GM18870 (cell line): ENCODE measurements at regions not wholly inside any gene's neighbourhood (a gene's known extent, or its start where the extent isn't known, plus 50 kb on each side); places are given as distances from the start of the nearest gene placed in this dataset.
"Not testable (repeated sequence)": the region's sequence is repeated elsewhere in the genome, so short reads cannot be mapped to it uniquely, and the experiment has no call there.

Experiments used
- ATAC-seq: cut with Tn5 transposase; IDR thresholded peaks from one replicate; pipeline ENCODE4 v1.9.1; 2021; ENCODE audit warnings: moderate library complexity; ENCODE audit not compliant: unreplicated experiment

- no peak for ATAC-seq
Observed at GRCh38 chr10:2812631-2813030, 254.7 kb upstream of the PFKP start.

GRCh38 chr10:2800178-2800577 is 267.2 kb upstream of the PFKP start:
- ATAC-seq: no peak

DNA sequence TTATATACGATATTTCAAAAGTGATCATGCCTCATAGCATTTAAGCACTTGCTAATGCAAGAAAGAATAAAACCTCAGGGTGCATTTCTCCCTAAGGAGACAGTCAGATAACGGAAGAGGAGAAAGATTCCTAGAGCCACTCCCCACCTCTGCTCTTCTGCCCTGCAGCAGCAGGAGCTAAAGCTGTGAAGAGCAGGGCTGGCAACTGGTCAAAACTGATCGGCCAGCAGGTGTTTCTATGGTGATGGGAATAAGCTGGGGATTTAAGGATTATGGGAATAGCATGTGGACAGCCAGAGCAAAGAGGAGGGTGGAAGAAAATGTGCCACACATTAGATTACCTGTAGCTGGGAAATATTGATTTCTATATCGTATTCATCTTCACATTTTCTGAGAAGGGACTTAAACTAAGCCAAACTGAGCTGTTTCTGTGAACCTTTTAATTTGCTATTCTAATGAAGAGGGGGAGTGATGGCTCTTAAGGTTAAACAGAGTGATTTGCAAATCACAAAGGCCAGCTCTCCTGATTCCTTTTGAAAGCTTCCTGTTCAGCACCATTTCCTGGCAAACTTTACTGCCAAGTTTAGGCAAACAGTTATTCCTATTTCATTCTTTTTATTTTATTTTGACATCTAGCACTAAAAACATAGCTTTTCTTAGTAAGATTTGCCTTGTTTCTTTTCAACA is 268.9 kb upstream of the PFKP start:
- ATAC-seq: no peak

GRCh38 chr10:2791774-2792443 is 275.4 kb upstream of the PFKP start:
- peak; percentile 97 for ATAC-seq

- no peak for ATAC-seq
Observed at GRCh38 chr10:2790396-2791188, 276.8 kb upstream of the PFKP start.

DNA sequence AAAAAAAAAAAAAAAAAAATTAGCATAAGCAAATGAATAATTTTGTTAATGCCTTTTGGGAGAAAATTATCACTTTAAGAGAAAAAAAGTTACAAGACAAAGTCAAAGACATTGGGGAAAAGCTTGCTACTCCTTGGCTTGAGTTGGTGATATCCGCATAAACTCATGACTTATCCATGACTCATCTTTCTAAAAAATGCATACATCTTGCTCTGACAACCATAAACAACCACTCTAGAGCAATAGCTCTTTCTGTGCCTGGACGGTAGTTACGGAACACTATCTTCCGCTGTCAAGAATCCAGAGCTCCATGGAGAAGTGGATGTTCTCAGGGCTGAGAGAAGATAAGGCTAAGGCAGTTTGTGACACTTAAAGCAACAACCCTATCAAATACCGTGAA is 281.1 kb upstream of the PFKP start:
- no peak for ATAC-seq

GRCh38 chr10:2784766-2785165 is 282.6 kb upstream of the PFKP start:
- no peak for ATAC-seq

DNA sequence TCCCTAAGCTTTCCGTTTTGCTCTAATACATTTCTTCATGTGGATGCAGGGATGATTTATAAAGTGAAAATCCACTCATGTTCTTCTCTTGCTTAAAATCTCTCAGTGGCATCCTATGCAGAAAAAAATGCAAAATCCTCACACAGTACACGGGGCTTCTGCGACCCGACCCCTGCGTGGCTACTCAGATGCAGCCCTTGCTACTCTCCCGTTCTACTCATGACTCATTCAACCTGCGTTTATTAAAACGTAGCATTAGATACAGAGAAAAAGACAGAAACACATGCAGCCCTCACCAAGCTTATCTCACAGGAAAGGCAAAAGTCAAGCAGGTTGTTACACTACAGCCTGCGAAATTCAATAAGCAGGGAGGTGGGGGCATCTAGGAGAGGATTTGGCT is 284.4 kb upstream of the PFKP start:
- no peak for ATAC-seq

DNA sequence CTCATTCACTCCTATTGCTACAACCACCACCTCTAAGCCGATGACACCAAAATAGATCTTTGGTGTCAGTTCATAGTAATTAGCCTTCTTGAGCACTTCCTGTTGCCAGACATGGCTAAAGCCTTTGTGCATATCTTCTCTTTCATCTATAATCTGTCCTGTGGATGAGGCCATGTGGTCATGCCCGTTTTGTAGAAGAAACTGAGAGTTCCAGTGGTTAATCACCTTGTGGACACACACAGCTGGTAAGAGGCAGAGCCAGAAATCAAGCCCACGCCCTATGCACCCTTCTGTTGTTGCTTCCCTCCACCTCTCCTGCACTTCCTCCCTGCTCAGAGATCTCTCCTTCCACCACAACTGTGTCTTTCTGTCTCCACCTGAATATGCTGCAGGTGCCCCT is 285.1 kb upstream of the PFKP start:
- ATAC-seq: no peak

- no peak for ATAC-seq
Observed at GRCh38 chr10:2777666-2778355, 289.5 kb upstream of the PFKP start.

DNA sequence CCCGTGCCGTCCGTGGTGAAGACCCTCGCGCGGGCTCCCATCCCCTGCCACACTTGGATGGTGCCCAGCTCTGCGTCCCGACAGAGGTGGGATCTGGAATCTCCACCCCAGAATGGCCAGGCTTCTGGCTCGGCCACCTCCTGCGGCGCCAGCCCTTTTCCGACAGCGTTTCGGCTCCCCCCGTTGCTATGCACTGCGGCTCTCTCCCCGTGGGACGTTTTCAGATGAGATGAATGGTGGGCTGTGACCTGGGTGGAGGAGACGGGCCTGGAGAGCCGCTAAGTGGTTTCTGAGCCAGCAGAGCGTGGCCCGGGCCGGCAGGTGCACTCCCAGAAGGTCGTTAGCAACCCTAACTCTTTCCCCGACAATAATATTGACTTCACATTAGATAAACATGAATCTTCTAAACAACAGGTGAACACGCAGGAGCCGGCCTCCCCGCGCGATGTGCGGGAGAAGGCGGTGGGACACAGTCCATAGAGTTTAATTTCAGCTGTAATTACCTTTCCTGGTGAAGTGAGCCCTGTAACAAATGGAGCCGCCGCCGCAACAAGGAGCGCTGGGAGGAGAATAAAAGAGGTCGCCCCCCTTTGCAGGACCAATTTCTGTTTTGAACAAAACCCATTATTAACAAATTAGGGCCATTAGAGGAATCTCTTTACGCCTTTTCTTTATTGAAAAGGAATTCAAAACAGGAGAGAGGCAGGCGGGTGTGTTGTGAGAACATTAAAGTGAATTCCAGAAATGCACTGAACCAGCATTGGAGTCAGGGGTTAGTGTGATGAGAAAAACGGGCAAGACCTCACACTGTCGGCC is 294.3 kb upstream of the PFKP start:
- ATAC-seq: no peak

DNA sequence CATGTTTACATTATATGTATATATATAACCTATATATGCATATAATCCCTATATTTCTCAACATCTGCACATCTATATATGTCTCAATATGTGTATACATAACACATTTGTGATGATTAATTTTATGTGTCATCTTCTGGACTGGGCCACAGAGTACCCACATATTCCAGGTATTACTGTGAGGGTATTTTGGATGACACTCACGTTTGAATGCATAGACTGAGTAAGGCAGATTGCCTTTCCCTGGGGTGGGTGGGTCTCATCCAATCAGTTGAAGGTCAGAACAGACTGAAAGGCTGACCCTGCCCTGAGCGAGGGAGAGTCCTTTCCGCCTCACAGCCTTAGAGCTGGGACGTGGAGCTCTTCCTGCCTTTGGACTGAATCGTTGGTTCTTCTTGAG is 295.2 kb upstream of the PFKP start:
- no peak for ATAC-seq

- ATAC-seq: not testable (repeated sequence)
Observed at GRCh38 chr10:2767293-2767692, 300.1 kb upstream of the PFKP start.

DNA sequence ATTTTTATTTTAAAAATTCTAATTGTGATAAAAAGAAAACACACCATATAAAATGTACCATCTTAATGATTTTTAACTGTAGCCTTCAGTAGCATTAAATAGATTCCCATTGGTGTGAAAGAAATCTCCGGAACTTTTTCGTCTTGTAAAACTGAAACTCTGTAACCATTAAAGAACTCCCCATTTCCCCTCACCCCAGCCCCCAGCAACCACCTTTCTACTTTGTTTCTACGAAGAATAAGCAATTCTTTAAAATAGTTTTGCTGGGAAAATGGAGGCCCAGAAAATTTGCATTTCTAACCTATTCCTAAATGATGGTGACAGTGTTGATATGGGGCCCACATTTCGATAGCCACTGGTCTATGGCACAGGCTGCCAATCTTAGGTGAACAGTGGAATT is 305.4 kb upstream of the PFKP start:
- ATAC-seq: no peak

DNA sequence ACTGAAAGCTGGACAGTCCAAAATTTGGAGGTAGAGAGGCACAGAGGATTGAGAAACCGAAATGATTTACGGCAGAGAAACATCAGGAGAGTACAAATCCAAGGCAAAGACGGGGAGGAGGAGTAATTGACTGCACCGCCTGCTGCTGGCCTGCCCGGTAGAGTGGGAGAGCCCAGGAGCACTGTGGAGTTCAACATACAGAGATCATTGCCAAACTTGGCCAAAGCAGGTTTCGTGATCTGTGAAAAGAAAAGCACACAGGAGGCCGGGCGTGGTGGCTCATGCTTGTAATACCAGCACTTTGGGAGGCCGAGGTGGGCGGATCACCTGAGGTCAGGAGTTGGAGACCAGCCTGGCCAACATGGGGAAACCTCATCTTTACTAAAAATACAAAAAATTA is 306.0 kb upstream of the PFKP start:
- ATAC-seq: no peak

- no peak for ATAC-seq
Observed at GRCh38 chr10:2760736-2761135, 306.6 kb upstream of the PFKP start.

DNA sequence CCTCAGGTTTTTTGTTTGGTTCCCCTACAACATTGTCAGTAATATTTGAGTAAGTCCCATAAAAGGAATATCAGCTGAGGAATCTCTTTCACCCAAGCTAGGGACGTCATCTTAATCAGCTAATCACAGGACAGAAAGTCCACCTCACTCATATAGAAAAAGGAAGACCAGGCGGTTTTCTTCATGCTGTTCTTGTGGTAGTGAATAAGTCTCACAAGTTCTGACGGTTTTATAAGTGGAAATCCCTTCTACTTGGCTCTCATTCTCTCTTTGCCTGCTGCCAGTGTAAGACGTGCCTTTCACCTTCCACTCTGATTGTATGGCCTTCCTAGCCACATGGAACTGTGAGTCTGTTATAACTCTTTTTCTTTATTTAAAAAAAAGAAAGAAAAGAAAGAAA is 308.1 kb upstream of the PFKP start:
- no peak for ATAC-seq

- ATAC-seq: no peak
Observed at GRCh38 chr10:2754943-2755342, 312.4 kb upstream of the PFKP start.

- no peak for ATAC-seq
Observed at GRCh38 chr10:2748287-2748686, 319.1 kb upstream of the PFKP start.

DNA sequence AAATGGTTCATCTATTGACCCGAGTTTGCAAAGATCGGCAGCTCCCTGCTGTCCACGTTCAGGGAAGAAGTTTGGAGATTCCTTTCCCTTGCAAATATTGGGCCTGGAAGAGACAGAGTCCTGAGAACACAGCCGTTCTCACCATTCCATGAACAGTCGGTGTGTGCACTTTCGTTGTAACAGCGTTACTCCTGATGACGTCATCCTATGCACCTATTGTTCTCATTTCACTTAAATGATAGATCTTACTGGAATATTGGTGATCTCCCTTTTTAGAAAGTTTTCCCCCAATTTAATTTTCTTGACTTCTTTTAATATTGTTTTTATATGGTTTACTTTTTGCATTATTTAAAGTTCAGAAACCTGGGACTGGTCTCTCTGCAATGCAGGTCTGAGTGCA is 320.7 kb upstream of the PFKP start:
- no peak for ATAC-seq

- ATAC-seq: no peak
Observed at GRCh38 chr10:2745666-2746065, 321.7 kb upstream of the PFKP start.
